GM21786 (cell line): ENCODE measurements at regions not wholly inside any gene's neighbourhood (a gene's known extent, or its start where the extent isn't known, plus 50 kb on each side); places are given as distances from the start of the nearest gene placed in this dataset.

Experiments
- ATAC-seq: cut with Tn5 transposase; IDR thresholded peaks from one replicate; pipeline ENCODE4 v1.9.1; 2021; ENCODE audit not compliant: unreplicated experiment

DNA sequence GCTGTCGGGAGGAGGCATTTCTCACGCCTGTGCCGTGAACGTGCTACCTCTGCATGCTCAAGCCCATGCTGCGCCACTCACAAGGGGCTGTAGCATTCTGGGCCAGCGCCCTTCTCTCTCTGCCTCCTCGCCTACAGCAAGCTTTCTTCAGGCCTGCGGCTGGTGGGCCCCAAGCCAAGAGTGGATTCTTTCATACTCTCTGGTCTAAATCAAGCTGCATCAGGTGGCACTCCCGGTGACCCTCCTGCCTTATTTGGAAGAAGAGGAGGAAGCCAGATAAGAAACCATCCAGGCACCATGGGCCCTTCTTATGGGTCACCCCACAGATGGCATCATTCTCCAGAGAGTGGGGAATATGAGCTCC lies 86.7 kb upstream of the DUSP5 start:
- no peak for ATAC-seq

DNA sequence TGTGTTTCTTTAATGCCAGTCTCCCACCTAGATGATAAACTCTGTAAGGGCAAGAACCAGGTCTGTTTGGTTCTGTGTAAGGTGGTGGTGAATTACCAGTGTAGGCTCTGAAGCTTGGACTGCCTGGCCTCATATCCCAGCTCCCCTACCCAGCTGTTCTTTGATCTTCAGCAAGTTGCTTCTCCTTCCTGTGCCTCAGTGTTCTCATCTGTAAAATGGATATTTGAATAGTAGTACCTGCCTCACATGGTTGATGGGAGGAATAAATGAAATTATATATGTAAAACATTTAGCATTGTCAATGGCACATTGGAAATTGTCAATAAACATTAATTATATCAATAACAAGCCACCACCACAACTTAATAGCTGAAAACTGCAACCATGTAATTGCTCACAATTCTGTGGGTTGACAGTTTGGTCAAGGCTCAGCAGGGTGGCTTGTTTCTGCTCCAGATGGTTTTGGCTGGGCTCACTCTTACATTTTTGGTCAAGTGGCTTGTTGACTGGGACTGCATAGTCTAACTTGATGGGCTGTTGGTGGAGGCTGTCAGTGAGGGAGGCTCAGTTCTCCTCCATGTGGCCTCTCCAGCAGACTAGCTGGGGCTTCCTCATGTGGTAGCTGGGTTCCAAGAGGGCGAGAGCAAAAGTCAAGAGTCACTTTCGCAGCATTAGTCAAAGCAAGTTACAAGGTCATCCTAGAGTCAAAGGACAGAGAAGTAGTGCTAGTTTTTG lies 84.5 kb upstream of the DUSP5 start:
- ATAC-seq, result no peak

DNA sequence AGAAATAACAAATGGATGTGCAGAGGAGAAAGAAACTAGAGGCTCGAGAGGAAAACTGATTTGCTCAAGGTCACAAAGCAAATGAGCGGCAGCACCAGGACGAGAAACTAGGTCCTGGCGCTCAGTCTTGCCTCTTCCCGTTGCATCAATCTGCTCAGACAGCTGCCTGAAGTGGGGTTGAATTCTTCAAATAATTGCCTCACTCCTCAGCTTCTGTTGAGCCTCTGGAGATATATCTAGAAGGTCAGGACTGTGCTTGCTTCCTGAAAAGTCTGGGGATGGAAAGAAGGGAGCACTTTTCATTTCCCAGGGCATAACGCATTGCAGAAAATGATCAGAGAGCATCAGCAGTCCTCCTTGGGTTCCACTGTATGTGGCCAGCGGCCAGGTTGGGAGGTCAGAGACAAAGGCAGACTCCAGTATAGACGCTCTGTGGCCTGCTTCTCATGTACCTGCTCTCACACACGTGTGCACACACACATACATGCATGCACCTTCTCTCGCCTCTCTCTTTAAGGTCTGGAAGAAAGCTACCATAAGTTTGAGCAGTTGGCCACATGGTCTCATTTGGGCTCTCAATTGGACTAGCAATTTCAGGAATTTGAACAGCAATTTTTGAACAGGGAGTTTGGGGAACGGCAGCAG lies 83.7 kb upstream of the DUSP5 start:
- no peak for ATAC-seq

DNA sequence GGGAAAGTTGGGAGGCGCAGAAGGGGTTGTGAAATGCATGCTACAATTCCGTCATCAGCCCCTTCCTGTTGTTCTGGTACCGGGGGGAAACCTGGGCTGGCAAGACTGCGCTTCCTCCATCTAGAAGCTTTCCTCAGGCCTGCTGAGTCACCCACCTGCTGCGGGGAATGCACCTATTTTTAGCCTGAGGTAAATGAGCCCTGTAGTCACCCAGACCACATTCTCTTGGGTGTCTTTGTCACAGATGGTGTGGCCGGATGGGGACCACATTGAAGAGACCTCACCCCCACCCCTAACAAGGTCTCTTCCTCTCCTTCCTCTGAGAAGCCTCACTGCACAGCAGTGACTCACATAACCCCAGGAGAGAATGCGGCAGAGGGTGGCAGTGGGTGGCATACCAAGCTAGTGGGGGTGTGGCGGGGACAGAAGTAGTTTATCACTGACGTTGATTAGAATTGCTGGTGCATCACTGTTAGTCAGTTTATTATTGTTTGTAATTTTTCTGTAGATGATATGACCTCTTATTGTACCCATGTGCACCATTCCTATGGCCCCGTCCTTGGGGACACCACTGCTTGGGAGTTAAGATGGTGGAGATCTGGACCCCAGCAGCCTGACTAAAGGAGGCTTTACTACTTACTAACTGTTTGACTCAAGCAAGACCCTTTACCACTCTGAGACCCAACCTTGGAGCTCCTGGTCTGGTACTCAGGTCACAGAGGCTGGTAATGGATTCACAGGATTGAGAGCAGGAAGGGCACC lies 83.0 kb upstream of the DUSP5 start:
- peak; percentile 80 for ATAC-seq

DNA sequence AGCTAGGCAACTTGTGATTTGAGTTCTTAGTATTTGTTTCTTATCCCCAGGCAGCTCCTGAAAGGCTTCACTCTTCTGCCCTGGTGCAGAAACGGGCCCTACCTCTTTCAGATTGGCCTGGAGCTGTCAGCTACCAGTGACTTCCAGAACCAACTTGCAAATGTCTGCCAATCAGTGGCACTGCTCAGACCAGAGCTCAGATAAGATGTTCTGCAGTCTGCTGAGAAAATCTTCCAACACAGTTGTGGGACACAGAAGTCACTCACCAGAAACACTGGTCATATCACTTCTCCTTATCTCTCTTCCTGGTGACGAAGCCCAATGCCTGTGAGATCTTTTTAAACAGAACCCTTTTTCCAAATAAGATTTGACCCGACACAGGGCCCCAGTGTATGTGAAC lies 81.9 kb upstream of the DUSP5 start:
- ATAC-seq, result no peak

DNA sequence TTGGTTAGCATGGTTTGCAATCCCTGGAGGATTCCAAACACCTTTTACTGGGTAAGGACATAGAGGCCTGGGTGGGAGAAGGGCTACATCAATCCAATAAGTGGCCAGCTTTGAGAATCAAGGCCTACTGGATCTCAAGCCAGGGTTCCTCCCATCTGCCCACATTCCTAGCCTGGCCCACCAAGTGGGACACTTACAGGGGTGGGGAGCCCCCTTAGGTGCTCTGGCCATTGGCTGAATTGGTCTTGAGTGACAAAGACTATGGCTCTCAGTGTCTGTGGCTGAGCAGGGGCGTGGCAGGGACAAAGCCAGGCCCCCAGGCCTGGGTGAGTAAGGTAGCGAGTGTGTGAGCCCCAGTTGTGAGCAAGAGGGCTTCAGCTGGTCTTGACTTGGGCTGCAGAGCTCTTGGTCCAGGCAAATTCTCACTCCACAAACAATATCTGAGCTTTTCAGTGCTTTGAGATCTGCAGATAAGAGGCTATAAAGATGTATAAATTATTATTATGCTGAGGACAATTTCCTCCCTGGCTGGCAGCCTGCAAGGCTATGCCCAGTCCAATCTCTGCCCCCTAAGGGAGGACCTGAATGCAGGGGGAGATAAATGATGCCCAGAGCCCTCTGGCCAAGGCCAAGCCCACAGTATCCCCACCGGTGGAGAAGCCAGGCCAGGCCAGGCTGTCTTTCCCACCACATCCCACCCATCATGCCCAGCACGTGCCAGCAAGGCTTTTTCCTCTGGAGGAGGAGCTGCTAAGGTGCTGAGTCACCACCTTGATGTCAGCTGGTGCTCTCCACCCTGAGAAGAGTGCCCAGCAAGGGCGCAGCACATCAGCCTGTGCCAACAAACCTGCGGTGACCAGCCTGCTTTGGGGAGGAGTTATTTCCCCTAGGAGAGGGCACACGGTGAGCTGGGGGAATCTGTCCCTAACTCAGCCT lies 80.7 kb upstream of the DUSP5 start:
- ATAC-seq, result no peak

DNA sequence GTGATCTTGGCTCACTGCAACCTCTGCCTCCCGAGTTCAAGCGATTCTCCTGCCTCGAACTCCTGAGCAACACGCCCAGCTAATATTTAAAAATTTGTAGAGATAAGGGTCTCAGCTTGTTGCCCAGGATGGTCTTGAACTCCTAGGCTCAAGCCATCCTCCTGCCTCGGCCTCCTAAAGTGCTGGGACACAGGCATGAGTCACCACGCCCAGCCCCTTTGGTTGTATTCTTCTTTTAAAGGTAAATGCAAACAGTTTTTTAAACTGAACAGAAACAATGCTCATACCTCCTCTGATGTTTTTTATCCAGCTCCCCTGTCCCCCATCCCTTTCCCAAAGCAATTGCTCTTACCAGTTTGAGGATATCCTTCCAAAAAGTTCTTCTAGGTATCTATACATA lies 79.5 kb upstream of the DUSP5 start:
- no peak for ATAC-seq

DNA sequence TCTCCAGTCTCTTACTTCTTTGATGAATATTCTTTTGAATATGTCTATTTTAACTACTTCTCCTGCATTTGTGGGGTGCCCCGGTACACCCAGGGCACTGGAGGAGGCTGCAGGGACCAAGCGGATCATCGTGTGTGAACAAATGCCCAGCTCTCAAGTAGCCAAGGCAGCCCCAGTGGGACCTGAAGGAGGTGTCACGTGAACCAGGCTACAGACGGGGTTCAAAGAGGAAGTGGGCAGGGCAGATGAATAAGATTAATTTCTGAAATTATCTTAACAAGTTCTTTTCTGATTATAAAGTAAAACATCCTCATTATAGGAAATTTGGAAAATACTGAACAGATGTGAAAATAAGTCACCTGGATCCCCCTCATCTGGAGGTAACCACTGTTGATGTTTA lies 78.4 kb upstream of the DUSP5 start:
- ATAC-seq, result no peak

DNA sequence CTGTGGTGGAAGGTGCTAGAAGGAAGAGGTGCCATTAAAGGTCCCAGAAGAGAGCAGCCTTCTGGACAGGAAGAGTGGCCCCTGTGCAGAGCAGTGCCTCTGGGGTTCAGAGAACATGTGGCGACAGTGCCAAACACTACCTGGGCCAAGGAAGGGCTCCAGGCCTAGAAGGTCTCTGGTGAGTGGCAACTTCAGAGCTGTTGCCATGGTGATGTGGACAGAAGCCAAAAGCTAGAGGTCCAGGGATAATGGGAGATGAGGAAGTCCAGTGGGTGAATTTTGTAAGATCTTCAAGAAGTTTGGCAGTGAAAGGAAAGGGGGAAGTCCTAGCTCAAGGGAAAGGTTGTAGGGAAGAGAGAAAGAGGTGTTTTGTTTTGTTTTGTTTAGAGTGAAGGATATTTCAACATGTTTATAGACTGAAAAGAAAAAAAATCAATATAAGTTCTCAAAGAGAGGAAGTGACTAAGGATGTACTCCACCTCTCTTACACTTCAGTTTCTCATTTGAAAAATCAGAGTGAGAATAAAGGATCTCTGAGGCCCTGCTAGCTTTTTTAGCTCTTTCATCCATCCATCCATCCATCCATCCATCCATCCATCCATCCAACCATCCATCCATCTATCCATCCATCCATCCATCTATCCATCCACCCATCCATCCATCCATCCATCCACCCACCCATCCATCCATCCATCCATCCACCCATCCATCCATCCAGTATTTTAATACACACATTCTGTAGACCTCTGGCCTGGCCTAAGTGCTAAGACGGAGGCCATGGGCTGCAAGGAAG lies 77.1 kb upstream of the DUSP5 start:
- no peak for ATAC-seq

DNA sequence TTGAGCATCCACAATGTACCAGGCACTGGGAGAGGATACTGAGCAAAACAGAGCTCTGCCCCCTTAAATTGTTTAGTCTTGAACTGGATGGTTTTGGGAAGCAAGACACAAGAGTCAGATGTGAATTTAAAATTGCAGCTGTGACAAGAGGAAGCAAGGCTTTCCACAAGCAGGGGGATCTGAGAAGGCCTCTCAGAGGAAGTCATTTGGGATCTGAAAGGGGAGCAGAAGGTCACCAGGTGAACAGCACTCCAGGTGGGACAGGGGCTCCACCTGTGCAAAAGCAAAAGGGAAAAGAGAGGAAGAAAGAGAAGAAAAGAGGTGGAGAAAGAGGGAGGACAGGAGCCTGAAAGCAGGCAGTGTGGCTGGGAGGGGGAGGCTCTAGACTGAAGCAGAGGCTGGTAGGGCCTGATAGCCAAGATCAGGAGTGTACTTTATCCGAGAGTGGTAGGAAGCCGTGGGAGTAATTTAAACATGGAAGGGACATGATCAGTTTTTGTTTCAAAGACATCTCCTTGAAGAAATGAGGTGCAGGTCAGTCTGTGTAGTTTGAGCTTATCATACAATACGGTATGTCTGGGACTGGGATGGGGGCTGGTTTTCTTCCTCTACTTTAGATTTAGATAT lies 76.1 kb upstream of the DUSP5 start:
- no peak for ATAC-seq

DNA sequence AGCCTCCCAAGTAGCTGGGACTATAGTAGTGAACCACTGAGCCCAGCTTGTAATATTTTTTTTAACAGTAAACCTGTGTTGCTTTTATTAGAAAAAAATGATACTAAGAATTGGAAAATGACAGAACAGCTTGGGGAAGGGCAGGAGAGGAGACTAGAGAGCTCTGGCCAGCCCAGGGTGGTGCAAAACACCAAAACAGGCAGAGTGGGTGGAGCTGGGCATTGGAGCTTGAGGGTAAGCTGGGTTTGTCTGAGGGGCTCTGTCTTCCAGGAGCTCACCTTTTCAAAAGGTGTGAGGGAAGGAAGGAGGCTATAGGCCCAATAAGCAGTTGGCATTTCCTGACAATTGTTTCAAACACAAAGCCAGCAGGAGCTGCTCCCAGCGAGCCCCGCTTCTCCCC lies 75.2 kb upstream of the DUSP5 start:
- no peak for ATAC-seq

DNA sequence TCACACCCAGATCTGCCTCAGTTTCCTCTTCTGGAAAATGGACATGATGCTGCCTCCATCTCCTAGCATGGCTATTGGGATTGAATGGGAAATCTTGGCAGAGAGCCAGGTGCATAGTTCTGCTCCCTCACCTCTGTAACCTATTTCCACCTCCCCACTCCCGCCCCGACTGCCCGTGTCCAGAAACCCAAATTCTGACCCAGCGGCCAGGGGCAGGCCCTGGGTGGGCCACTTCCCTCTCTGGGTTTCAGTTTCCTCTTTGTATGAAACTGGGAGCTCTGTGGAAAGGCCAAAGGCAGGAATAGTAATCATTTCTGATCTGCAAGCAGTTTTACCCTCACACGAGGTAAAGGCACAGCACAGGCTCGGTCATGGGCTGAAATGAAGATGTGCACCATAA lies 74.1 kb upstream of the DUSP5 start:
- no peak for ATAC-seq

DNA sequence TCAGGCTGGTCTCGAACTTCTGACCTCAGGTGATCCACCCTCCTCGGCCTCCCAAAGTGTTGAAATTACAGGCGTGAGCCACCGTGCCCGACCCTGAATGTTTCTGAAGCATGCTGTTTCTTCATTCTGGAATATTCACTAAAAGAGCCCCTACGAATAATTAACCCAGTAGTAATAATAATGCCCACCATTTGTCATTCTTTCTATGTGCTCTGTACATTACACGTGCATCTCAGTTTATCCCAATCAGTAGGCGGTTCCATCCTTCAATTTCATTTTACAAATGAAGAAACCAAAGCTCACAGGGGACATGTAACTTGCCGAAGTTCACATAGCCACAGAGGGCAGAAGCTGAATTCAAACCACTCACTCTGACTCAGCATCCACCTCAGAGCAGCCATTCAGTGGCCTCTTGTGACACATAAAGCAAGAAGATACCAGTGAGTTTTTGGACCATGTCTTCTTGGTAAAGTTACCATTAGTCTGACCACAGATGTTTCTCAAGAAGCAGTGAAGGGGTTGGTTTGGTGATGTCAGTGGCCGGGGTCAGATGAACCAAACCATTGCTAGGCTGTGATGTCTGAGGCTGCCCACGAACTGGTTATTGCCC lies 71.9 kb upstream of the DUSP5 start:
- peak; percentile 64 for ATAC-seq

DNA sequence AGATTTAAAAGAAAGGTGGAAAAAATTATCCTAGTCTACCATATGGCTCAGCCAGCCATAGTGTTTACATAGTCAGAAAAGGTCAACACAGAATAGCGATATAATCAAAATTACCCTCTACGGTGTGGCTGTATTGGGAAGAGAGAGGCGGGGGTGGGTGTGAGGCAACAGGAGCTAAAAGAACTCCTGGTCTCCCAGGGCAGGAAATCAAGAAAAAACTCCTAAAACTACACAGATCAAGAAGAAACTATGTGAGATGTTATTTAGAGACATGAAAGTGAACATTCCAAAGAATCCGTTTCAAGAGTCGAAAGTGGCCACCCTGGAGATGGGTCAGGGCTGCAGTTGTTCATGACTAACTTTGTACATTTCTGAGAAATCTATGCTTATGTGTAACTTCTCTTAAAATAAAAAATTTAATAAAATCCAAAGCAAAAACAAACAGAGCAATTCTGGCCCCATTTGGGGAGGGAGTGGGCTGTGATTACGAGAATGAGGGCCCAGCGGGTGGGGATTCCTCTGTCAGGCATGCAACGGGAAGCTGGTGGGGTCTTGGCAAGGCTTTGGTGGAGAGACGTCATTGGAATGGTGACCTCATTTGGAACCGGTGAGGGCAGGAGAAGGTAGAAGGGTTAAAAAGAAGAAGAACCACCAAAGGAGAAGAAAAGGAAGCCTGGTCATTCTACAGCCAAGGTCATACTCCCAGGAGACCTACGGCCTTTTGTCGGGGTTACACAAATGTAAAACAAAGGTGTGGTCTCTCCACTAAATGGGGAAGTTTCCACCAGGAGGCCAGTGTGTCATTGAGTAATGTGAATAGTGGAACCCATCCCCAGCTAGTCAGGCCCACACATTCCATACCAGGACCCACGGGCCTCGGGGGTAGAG lies 71.2 kb upstream of the DUSP5 start:
- no peak for ATAC-seq

DNA sequence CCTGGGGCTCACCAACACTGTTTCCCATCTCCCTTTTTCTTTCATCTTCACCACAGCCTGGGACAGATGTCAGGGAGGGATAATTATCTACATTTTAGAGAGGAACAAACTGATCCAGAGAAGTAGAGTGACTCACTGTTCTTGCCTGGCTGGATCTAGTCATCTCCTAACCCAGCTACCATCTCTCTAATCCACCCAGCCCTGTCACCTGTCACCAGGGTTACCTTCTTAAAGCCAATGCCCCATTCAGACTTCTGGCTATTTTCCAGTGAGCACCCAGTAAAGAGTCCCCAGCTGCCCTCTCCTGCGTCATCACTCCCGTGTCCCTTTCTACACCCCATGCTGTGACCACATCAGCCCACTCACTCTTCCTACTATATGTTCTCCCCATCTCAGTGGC lies 68.4 kb upstream of the DUSP5 start:
- ATAC-seq, result no peak

DNA sequence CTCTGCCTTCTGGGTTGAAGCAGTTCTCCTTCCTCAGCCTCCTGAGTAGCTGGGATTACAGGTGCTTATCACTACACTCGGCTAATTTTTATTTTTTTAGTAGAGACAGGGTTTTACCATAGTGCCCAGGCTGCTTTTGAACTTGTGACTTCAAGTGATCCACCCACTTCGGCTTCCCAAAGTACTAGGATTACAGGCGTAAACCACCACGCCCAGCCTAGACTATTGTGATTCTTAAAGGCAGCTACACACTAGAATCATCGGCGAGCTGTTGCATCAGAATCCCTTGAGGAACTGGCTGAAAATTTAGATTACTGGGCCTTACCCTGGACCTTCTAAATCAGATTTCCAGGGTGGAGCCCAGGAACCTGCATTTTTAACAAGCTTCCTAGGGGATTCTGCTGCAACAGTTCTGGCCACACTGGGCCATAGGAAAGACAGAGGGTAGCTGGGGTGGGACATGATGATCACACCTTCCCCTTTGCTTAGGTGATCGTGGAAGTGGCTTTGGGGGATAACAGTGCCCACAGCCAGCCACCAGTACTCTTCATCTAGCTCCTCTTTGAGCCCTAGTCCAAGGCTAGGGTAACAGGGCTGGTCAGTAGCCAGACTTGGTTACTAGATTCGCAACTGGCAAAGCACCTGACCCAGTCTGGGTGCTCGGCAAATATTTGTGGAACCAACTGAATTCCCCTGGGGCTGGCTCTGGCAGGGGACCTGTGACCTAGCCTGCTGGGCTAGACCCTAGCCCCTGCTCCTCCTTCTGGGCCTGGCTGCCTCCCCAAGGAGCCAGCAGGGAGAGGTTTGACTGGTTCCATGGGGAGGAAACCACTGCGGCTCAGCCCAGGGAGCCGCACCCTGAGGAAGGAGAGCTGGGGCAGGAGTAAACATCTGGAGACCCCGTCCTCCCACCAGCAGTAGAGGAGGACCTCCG lies 67.1 kb upstream of the DUSP5 start:
- no peak for ATAC-seq

DNA sequence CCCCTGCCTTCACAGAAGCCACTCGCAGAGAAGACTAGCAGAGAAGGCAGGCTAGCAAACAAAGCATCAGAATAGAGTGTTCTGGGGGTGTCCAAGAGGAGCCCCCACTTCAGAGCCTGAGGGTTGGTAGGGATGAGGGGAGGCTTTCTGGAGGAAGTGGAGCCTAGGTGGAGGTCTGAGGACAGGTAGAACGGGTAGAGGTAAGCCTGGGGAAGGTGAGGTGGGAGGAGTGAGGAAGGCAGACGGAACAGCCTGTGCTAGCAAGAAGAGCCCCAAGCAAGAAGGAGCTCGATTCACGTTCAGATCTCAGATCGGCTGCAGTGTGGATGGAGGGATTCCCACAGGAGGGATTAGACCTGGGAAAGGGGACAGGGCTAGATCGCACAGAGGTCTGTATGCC lies 66.0 kb upstream of the DUSP5 start:
- ATAC-seq, result no peak
